ENCODE measurements at regions not wholly inside any gene's neighbourhood (a gene's known extent, or its start where the extent isn't known, plus 50 kb on each side); places are given as distances from the start of the nearest gene placed in this dataset.

DNA sequence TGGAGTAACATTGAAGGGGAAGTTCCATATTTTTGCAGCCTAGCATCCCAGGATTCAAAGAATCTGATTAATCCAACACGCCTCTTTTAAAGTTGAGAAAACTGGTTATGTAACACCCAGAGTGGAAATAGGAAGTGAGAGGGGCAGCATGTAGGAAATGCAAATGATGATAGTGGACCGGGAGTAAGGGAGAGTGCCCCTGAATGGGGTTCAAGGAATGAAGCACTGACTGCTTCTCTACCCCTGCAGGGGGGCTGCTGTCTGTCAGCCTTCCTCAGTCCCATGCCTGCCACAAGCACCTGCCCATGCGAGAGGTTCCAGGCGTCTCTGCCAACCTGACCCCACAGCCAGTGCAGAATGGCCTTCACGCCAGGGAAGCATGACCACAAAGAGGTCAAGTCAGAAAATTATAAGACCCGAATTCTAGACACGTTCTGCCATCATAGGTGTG is 126.5 kb upstream of the CCND2 start:
- TF ChIP-seq, protein P1, sequence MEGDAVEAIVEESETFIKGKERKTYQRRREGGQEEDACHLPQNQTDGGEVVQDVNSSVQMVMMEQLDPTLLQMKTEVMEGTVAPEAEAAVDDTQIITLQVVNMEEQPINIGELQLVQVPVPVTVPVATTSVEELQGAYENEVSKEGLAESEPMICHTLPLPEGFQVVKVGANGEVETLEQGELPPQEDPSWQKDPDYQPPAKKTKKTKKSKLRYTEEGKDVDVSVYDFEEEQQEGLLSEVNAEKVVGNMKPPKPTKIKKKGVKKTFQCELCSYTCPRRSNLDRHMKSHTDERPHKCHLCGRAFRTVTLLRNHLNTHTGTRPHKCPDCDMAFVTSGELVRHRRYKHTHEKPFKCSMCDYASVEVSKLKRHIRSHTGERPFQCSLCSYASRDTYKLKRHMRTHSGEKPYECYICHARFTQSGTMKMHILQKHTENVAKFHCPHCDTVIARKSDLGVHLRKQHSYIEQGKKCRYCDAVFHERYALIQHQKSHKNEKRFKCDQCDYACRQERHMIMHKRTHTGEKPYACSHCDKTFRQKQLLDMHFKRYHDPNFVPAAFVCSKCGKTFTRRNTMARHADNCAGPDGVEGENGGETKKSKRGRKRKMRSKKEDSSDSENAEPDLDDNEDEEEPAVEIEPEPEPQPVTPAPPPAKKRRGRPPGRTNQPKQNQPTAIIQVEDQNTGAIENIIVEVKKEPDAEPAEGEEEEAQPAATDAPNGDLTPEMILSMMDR (IDR thresholded peaks at IDR 0.05), result no peak
- TF ChIP-seq POLR2AphosphoS5 (IDR thresholded peaks at IDR 0.05) (no peak), POLR2A (IDR thresholded peaks at IDR 0.05) (no peak)

All from suprapubic skin (tissue), 4 donors.